ENCODE measurements at regions not wholly inside any gene's neighbourhood (a gene's known extent, or its start where the extent isn't known, plus 50 kb on each side); places are given as distances from the start of the nearest gene placed in this dataset.
"Not testable (repeated sequence)": the region's sequence is repeated elsewhere in the genome, so short reads cannot be mapped to it uniquely, and the experiment has no call there.

DNA sequence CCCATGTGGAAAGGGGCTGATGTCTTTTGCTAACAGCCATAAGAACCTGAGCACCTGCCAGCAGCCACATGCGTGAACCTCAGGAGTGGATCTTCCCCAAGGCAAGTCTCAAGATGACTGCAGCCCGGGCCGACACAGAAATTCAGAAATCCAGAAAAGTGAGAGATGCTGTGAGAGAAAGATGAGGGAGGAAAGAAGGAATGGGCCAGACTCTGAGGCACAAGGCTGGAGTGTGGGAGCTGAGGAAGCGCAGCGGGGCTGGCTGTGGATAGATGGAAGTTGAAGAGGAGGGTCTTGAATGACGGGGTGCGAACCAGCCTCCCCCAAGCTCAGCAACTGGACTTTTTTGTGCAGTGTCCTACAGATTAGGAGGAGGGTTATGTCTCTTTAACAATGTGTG lies 337.8 kb downstream of the GADD45G start:
- no peak for DNase-seq
- in situ Hi-C loops (cut with HindIII; ENCODE audit: low pct_ligation_motif_present, low pct_unique_long_range_greater_than_20kb, low sequenced_read_pairs) = no loop called here

DNA sequence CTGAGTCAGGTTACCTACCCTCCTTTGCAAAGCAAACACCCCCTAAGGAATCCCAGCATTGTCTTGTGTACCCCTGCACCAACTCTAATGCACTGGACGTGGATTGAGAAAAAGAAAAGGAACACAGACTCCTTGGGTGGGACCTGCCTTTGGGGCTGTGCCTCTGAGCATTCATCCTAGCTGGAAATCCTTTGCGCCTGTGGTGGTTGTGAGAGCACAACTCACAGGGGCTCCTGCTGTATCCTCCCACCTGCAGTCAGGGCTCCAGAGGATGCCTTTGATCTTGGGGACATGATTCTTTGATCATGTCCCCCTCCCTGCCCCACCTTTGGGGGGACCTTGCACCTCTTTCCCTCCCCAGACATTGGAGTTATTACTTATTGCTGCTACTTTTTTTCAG lies 338.5 kb downstream of the GADD45G start:
- in situ Hi-C loops (cut with HindIII; ENCODE audit: low pct_ligation_motif_present, low pct_unique_long_range_greater_than_20kb, low sequenced_read_pairs) = no loop called here

DNA sequence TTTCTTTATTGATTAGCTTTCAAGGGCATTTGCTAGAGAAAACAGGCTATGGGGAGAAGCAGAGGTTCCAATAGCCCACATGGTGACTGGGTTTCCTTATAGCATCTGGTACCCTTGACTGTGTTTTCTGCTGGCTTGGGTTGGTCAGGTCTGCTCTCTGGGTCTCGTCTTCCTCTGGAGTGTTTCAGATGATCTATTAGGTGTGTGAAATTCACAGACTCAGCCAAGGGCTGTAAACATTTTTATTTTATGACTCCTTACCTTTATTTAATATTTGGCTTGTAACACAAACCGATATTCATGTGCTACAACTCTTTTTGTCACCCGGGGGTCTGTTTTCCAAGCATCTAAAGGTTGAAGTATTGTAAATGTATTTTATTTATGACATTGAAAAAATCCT lies 338.9 kb downstream of the GADD45G start:
- in situ Hi-C loops (cut with HindIII; ENCODE audit: low pct_ligation_motif_present, low pct_unique_long_range_greater_than_20kb, low sequenced_read_pairs) = no loop called here
- no peak for DNase-seq

More for the DNA sequence above, 338.5 kb downstream of the GADD45G start:
- no peak for DNase-seq

DNA sequence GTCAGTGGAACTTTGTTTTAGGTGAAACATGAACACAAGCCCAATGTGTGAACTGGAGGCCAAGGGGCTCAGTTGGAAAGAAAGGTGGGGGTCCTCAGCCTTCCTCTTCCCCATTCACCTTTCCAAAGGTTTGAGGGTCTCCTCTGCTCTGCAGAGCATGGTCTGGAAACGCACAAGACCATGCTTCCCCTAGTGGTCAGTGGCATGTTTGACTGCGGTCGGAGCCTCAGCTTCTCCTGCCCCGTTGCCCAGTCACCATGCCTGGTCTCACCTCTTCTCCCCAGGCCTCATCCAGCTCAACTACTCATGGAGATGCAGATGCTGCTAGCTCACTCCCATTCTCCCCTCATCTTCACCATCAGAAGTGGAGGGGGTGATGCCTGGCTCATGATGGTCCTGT lies 340.3 kb downstream of the GADD45G start:
- no peak for DNase-seq
- in situ Hi-C loops (cut with HindIII; ENCODE audit: low pct_ligation_motif_present, low pct_unique_long_range_greater_than_20kb, low sequenced_read_pairs) = no loop called here

DNA sequence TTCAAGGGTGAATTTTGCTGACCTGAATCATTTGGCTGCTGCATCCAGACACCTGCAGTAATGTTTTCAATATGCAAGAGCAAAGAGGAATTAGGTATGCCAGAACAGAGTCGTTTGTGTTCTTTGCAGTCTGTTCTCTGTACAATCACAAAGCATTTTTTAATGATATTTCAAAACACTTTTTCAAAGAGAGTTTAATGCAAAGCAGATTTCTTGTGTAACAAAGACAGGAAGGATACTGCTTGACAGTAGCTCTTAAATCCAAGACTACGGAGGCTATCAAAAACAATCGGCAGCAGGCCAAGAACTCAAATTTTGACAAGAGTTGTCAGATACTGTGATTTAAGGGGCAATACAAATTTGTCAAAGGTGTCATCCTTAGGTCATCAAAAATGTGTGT lies 341.9 kb downstream of the GADD45G start:
- in situ Hi-C loops (cut with HindIII; ENCODE audit: low pct_ligation_motif_present, low pct_unique_long_range_greater_than_20kb, low sequenced_read_pairs) = no loop called here
- DNase-seq = no peak

DNA sequence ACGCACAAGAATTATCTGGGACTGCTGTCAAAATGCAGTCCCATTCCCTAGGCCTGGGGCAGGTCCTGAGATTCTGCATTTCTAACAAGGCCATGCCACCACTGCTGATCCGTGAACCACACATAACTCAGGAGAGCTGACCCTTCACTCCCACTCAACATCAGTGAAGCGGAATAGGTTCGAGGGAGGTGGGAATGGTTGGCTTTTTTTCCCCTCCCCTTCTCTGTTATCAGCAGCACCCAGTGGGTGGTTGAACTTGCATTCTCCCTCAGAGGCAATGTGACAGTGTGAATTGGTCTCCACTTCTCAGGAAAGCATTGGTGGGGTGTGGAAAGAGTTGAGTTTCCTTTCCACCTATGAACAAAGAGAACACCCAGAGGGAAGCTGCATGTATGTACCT lies 344.3 kb downstream of the GADD45G start:
- in situ Hi-C loops (cut with HindIII; ENCODE audit: low pct_ligation_motif_present, low pct_unique_long_range_greater_than_20kb, low sequenced_read_pairs) = no loop called here
- DNase-seq = no peak

DNA sequence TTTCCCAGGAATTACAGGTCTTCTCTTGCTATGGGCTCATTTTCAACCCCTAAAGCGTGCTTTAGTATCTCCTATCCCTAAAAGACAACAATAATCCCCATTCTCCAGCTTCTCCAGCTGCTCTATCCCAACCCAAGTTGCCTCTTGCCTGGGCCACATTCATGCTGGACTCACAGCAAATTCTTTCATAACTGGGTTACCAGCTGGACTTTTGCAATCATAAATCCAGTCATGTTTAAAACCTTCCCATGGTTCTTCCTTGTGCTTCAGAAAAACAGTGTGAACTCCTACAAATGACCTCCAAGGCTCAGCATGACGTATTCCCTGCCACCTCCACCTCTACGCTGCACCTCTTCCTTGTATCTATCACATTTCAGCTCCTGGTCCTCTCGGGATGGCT lies 346.9 kb downstream of the GADD45G start:
- in situ Hi-C loops (cut with HindIII; ENCODE audit: low pct_ligation_motif_present, low pct_unique_long_range_greater_than_20kb, low sequenced_read_pairs) = no loop called here
- DNase-seq = no peak

DNA sequence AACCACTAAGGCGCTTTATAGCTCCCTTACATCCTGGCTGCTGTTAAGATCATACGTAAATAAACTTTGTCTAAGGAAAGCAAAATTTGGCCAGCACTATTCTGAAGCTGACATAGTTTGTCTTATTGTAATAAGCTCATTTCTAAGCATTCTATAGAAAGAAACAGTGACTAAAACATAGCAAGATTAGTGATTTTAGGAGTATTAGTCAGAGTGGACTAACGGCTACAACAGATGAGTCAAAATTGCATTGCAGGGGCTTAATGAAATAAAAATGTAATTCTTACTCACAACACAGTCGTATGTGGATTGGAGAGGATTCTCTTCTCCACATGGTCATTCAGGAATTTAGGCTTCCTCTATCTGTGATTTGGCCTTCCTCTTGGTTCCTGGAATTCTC lies 347.6 kb downstream of the GADD45G start:
- in situ Hi-C loops (cut with HindIII; ENCODE audit: low pct_ligation_motif_present, low pct_unique_long_range_greater_than_20kb, low sequenced_read_pairs) = no loop called here

DNA sequence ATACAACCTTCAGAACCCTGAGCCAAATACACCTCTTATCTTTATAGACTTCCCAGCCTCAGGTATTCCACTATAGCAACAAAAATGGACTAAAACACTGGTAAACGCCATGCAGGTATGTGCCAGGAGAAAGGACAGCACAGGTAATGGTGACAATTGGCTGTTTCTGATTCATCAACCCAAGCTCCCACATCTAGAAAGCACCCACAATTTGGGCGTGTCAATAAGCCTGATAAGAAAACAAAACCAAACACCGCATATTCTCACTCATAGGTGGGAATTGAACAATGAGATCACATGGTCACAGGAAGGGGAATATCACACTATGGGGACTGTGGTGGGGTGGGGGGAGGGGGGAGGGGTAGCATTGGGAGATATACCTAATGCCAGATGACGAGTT lies 348.5 kb downstream of the GADD45G start:
- in situ Hi-C loops (cut with HindIII; ENCODE audit: low pct_ligation_motif_present, low pct_unique_long_range_greater_than_20kb, low sequenced_read_pairs); DNase-seq: not testable (repeated sequence)

More for the DNA sequence above, 347.6 kb downstream of the GADD45G start:
- no peak for DNase-seq

DNA sequence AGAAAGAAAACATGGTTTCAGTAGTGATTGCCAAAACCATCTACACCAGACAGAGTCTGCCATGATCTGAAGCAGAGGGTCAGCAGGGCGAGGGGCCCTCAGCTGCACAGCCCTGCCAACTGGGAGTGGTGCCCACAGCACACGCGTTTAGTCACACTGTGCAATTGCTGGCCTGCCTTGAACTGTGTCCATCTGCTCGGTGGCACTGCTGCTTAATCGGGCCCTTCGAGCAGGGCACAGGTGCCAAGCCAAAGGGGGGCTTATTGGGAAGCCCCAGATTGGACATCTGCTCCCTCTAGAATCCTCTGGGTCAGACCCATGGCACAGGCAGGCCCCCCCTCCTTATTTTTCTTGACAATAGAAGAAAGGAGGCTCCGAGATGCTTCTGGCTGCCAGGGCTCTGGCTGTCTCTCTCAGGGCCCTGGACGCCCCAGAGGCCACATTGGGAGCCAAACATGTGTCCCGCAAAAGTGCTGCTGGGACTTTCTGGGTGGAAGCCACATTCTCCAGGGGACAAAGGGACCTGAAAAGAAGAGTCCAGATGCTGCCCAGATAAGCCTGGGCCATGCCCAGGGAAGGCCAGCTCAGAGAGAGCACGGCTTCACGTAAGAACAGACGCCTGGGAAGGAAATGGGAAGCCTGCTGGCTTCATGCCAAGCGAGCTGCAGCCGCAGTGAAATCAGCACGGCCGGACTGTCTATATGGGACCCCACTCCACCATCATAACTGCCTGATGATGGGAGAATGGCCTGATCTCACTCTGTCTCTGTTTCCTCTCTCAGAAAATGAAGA lies 349.2 kb downstream of the GADD45G start:
- in situ Hi-C loops (cut with HindIII; ENCODE audit: low pct_ligation_motif_present, low pct_unique_long_range_greater_than_20kb, low sequenced_read_pairs) = no loop called here
- DNase-seq = no peak

DNA sequence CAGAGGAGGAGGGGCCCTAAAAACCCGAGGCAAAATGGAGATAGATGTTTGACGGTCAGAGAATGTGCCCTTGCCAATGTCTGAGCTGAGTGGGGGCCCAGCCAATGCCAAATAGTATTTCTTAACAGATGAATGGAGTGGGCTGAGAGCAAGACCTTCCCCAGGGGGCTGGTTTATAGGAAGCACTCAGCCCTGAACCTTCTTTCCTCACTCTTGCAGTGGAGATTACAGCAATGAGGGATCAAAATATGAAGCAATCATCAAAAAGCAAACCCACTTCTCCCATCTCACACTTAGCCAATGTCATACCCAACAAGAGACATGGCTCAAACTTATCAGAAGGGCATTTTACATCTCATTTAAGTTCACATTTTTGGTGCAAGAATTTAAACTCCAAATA lies 350.3 kb downstream of the GADD45G start:
- in situ Hi-C loops (cut with HindIII; ENCODE audit: low pct_ligation_motif_present, low pct_unique_long_range_greater_than_20kb, low sequenced_read_pairs) = no loop called here
- DNase-seq = no peak

DNA sequence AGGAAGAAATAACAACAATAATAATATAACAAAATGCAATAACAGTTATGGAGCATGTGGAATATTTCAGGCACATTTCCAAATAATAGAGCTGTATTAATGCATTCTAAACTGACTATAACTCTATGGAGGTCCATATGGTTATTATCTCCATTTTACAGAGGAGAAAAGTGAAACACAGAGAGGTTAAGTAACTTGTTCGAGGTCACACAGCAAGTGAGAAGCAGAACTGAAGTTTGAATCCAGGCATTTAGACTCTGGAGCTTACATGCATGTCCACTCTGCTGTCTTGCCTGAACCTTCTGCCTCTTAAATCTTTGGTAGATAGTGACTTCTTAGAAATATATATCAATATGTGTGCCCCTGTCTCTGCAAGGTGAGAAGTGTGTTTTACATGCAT lies 350.8 kb downstream of the GADD45G start:
- DNase-seq = no peak
- in situ Hi-C loops (cut with HindIII; ENCODE audit: low pct_ligation_motif_present, low pct_unique_long_range_greater_than_20kb, low sequenced_read_pairs) = no loop called here

DNA sequence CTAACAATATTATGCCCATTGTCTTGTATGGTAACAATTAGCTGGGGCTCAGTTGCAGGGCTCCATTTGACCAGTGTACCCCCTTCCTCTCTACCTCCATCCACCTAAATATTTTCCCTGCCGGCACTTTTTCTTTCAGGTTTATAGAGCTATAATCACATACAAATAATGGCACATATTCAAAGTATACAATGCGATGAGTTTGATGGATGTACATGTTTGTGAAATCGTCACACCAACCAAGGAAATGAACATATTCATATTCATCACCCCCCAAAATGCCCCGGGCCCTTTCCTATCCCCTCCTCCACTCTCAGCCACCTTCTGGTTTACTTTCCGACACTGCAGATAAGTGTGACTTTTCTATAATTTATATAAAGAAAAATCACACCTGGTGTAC lies 351.5 kb downstream of the GADD45G start:
- DNase-seq = no peak
- in situ Hi-C loops (cut with HindIII; ENCODE audit: low pct_ligation_motif_present, low pct_unique_long_range_greater_than_20kb, low sequenced_read_pairs) = no loop called here

DNA sequence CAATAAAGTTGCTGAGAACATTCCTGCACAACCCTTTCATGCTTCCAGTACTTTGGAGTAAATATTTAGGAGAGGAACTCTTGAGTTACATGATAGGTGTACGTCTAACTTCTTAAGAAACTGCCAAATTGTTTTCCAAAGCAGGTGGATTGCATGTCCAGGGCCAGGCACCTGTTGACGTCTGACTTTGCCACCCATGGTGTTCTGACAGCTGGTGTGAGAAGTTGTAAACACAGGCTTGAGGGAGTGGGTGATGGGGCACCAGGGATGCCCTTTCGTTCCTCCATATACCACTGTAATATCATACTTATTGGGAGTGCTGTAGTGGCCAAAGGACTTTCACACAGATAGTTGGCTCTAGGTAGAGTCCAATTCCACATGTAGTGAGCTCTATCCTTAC lies 352.1 kb downstream of the GADD45G start:
- DNase-seq = no peak
- in situ Hi-C loops (cut with HindIII; ENCODE audit: low pct_ligation_motif_present, low pct_unique_long_range_greater_than_20kb, low sequenced_read_pairs) = no loop called here

DNA sequence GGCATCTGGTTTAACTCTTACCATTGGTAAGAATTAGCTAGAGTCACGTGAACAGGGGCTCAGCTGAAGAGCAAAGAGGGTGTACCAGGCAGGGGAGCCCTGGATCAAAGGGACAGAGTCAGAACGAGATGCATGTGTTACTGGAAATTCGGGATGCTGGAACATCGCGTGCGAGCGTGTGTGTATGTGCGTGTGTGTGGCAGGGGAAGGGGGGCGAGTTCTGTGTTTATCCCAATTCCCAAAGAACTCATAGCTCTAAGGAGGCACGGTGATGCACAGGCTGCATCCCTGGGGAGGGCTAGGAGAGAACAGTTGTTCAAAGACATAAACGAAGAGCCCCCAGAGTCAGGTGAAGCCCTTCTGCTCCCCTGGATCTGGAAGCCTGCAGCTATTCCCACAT lies 353.3 kb downstream of the GADD45G start:
- DNase-seq = no peak
- in situ Hi-C loops (cut with HindIII; ENCODE audit: low pct_ligation_motif_present, low pct_unique_long_range_greater_than_20kb, low sequenced_read_pairs) = no loop called here

DNA sequence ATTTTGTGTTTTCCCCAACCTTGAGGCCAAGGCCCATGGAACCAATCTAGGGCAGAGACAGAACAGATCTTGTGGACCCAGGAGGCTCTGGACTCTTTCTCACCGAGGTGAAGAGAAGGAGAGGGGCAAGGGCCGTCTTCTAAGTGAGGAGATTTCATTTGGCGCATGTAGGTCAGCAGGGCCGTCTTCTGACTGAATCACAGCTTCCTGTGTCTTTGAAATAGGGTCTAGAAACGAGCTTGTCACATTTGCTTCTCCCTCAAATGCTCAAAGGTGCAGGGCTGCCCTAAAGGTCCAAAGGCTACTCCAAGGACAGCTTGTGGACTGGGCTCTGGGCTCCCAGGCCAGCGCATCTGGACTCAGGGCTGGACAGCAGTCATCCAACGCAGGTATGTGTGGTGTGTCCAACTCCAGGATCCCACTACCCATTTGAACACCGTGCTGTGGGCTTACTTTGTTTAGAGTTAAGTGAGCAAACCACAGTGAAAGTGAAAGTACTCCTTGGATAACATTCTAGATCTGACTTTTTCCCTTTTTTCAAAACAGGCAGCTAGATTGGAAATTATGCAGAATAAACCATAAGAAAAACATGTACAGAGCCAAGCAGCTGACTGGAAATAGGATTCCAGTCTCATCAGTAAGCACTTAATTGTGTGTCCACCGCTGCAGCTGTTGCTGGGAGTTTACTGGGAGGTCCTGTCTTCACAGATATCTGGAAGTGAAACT lies 357.0 kb downstream of the GADD45G start:
- DNase-seq = no peak

DNA sequence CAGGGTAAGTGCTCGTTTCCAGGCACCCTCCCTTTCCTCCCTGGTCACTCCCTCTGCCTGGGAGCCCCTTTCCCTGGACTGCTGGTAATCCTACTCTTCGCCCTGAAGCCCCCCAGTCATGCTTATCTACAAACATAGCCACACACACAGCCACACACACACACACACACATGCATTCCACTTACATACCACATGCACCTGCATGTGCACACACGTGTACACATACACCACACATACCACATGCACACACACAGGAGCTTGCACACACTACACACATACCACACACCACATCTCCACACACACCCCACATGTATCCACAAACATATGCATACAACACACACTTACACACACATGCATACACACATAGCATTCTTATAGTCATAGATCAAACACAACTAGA lies 358.5 kb downstream of the GADD45G start:
- no peak for DNase-seq
- in situ Hi-C loops (cut with HindIII; ENCODE audit: low pct_ligation_motif_present, low pct_unique_long_range_greater_than_20kb, low sequenced_read_pairs) = no loop called here

More for the DNA sequence above, 357.0 kb downstream of the GADD45G start:
- in situ Hi-C loops (cut with HindIII; ENCODE audit: low pct_ligation_motif_present, low pct_unique_long_range_greater_than_20kb, low sequenced_read_pairs) = no loop called here

DNA sequence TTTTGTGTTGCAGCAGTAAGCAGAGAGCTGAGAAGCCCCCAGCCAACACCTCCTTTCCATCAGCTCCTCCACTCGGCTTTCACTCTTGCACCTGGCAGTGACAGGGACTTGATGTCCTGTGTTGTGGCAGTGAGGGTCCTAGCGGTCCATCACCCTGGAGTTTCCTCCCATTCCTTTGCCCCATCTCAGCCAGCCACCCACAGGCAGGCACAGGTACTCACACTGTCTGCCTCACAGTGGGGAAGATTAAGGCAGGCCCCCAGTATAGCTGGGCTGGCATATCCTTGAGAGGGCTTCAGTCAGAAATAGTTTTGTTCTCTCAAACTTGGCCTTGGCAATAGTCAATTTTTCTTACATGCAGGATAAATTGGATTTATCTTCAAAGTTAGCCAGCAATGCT lies 362.7 kb downstream of the GADD45G start:
- in situ Hi-C loops (cut with HindIII; ENCODE audit: low pct_ligation_motif_present, low pct_unique_long_range_greater_than_20kb, low sequenced_read_pairs) = no loop called here
- DNase-seq = no peak

DNA sequence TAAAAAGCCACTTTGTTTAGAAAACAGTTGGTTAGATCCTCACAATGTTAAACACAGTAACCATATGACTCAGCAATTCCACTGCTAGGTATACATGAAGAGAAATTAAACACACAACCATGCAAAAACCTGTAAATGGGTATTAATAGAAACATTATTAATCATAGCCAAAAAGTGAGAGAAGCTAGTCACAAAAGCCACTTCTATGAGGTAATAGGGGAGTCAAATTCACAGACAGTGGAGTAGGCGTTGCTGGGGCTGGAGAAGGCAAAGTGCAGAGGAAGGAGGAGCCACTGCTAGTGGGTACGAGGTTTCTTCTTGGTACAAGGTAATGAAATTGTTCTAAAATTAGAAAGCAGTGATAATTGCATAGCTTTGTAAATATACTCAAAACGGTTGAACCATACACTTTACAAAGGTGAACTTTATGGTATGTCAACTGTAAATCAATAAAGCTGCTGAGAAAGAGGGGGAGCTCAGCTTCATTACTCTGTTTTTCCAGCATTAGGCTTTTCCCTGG lies 364.4 kb downstream of the GADD45G start:
- in situ Hi-C loops (cut with HindIII; ENCODE audit: low pct_ligation_motif_present, low pct_unique_long_range_greater_than_20kb, low sequenced_read_pairs) = no loop called here
- no peak for DNase-seq

Measured in ACHN (cell line).